Smooth muscle cell (in vitro differentiated cells): ENCODE measurements at regions not wholly inside any gene's neighbourhood (a gene's known extent, or its start where the extent isn't known, plus 50 kb on each side); places are given as distances from the start of the nearest gene placed in this dataset.

ENCODE experiments used
- DNase-seq: peaks from one replicate; lab custom pipeline; 2025; ENCODE audit not compliant: unreplicated experiment; lab: John Stamatoyannopoulos, UW
- H2AFZ ChIP-seq: fragments of 200-600 bp; sonication (generic); 2 replicates; pipeline ENCODE4 v1.6.0; 2016; ENCODE audit warnings: antibody characterized with exemption, low read depth, mild to moderate bottlenecking
- H3F3A ChIP-seq: fragments of 200-600 bp; sonication (generic); 2 replicates; pipeline ENCODE4 v1.6.0; 2017; ENCODE audit warnings: antibody characterized with exemption, low read depth
- H3K27ac ChIP-seq: fragments of 200-600 bp; sonication (generic); 2 replicates; pipeline ENCODE4 v1.5.1; 2016; ENCODE audit warnings: low read depth, mild to moderate bottlenecking
- H3K27me3 ChIP-seq: fragments of 200-600 bp; sonication (generic); 2 replicates; pipeline ENCODE4 v1.6.1; 2016; ENCODE audit warnings: low read depth, mild to moderate bottlenecking
- H3K36me3 ChIP-seq: fragments of 200-600 bp; sonication (generic); 2 replicates; pipeline ENCODE4 v1.5.1; 2016; ENCODE audit warnings: low read depth
- H3K4me1 ChIP-seq: fragments of 200-600 bp; sonication (generic); 2 replicates; pipeline ENCODE4 v1.5.1; 2016; ENCODE audit warnings: low read depth
- H3K4me2 ChIP-seq: fragments of 200-600 bp; sonication (generic); 2 replicates; pipeline ENCODE4 v1.6.0; 2016; ENCODE audit warnings: mild to moderate bottlenecking
- H3K4me3 ChIP-seq: fragments of 200-600 bp; sonication (generic); 2 replicates; pipeline ENCODE4 v1.5.1; 2016; ENCODE audit warnings: mild to moderate bottlenecking
- H3K79me2 ChIP-seq: fragments of 200-600 bp; sonication (generic); 2 replicates; pipeline ENCODE4 v1.6.0; 2016; ENCODE audit warnings: low read depth, mild to moderate bottlenecking
- H3K9ac ChIP-seq: fragments of 200-600 bp; sonication (generic); 2 replicates; pipeline ENCODE4 v1.6.0; 2016; ENCODE audit warnings: low read depth
- H3K9me3 ChIP-seq: fragments of 200-600 bp; sonication (generic); replicated peaks from 2 replicates; pipeline ENCODE4 v1.5.1; 2016; ENCODE audit warnings: low read depth
- H4K20me1 ChIP-seq: fragments of 200-600 bp; sonication (generic); 2 replicates; pipeline ENCODE4 v1.6.0; 2016; ENCODE audit warnings: low read depth
- CTCF ChIP-seq: fragments of 200-600 bp; sonication (generic); IDR thresholded peaks from 2 replicates; pipeline ENCODE4 v1.5.1; 2017; ENCODE audit warnings: borderline replicate concordance, mild to moderate bottlenecking, antibody characterized with exemption; ENCODE audit not compliant: insufficient read depth, poor library complexity, severe bottlenecking
- WGBS: methylation state at CpG from one replicate; pipeline ENCODE4 v1.1.7; 2016; ENCODE audit warnings: low lambda C conversion rate; 5-methylcytosine and 5-hydroxymethylcytosine counted together

GRCh38 chr1:239954836-239955235, 136.8 kb upstream of the FMN2 start:
- Histone ChIP-seq H3K9ac (no peak overlapping the region), H3K4me1 (no peaks in the 10 kb centered on the region), H3K27ac (no peak overlapping the region), H3K4me3 (no peak overlapping the region), H3K4me2 (no peak overlapping the region), H3K36me3 (no peaks in the 10 kb centered on the region), H3K27me3 (no peaks in the 10 kb centered on the region), H2AFZ (no peak overlapping the region), H4K20me1 (no peaks in the 10 kb centered on the region), H3K79me2 (no peaks in the 10 kb centered on the region), H3K9me3 (no peaks in the 10 kb centered on the region), H3F3A (no peaks in the 10 kb centered on the region)
- DNase-seq, result no peak
- 95% methylated on average over 15 of the region's 18 CpGs for WGBS
- TF ChIP-seq CTCF, result no peak

GRCh38 chr1:239955431-239955830, 136.3 kb upstream of the FMN2 start:
- H3K36me3 ChIP-seq, result no peaks in the 10 kb centered on the region
- H3K4me3 ChIP-seq, result no peak overlapping the region
- DNase-seq, result no peak
- no peaks in the 10 kb centered on the region for H4K20me1 ChIP-seq
- H3K79me2 ChIP-seq, result no peaks in the 10 kb centered on the region
- 88% methylated on average over 12 of the region's 12 CpGs for WGBS
- no peak overlapping the region for H2AFZ ChIP-seq
- H3K9ac ChIP-seq, result no peak overlapping the region
- no peak overlapping the region for H3K4me2 ChIP-seq
- TF ChIP-seq CTCF, result no peak
- no peak overlapping the region for H3K27ac ChIP-seq
- no peaks in the 10 kb centered on the region for H3K27me3 ChIP-seq
- H3K4me1 ChIP-seq, result no peaks in the 10 kb centered on the region
- no peaks in the 10 kb centered on the region for H3F3A ChIP-seq
- H3K9me3 ChIP-seq, result no peaks in the 10 kb centered on the region

- Histone ChIP-seq H3K79me2 (no peaks in the 10 kb centered on the region), H3K4me2 (no peak overlapping the region), H3K27ac (no peak overlapping the region), H2AFZ (no peak overlapping the region), H3F3A (no peaks in the 10 kb centered on the region), H3K9me3 (no peaks in the 10 kb centered on the region), H3K27me3 (no peaks in the 10 kb centered on the region), H3K9ac (no peak overlapping the region), H4K20me1 (no peaks in the 10 kb centered on the region), H3K4me1 (no peaks in the 10 kb centered on the region), H3K4me3 (no peak overlapping the region), H3K36me3 (no peaks in the 10 kb centered on the region)
- 80% methylated on average over 6 of the region's 6 CpGs for WGBS
- no peak for TF ChIP-seq CTCF
- no peak for DNase-seq
Measured at GRCh38 chr1:239956263-239956662, 135.4 kb upstream of the FMN2 start.

- H4K20me1 ChIP-seq, result no peaks in the 10 kb centered on the region
- no peak overlapping the region for H3K27ac ChIP-seq
- H2AFZ ChIP-seq, result no peak overlapping the region
- H3K79me2 ChIP-seq, result no peaks in the 10 kb centered on the region
- WGBS, result 61% methylated on average over 4 of the region's 4 CpGs
- DNase-seq, result no peak
- TF ChIP-seq CTCF, result no peak
- H3K4me2 ChIP-seq, result no peak overlapping the region
- no peak overlapping the region for H3K9ac ChIP-seq
- no peaks in the 10 kb centered on the region for H3F3A ChIP-seq
- H3K4me1 ChIP-seq, result no peaks in the 10 kb centered on the region
- no peaks in the 10 kb centered on the region for H3K9me3 ChIP-seq
- no peak overlapping the region for H3K4me3 ChIP-seq
- no peaks in the 10 kb centered on the region for H3K27me3 ChIP-seq
- H3K36me3 ChIP-seq, result no peaks in the 10 kb centered on the region
Measured at GRCh38 chr1:239958063-239958462, 133.6 kb upstream of the FMN2 start.
